ENCODE measurements at regions not wholly inside any gene's neighbourhood (a gene's known extent, or its start where the extent isn't known, plus 50 kb on each side); places are given as distances from the start of the nearest gene placed in this dataset.

DNA sequence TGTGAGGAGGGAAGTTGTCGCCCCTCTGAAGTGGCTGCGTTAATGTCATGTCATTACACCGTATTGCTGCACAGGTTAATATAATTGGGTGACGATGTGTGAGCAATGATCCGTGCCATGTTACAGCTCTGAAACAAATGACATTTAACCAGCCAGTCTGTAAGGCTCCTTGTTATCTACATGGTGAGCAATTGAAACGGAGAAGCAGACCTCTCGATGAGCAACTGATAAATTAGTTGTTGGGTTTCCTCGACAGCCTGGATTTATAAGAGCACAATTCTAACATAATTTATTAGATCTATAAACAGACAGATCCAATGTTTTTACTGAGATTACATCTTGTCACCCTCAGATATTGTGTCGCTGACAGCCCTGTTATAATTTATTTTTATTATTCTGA is 49.9 kb upstream of the MAFB start:
- no peak for DNase-seq

DNA sequence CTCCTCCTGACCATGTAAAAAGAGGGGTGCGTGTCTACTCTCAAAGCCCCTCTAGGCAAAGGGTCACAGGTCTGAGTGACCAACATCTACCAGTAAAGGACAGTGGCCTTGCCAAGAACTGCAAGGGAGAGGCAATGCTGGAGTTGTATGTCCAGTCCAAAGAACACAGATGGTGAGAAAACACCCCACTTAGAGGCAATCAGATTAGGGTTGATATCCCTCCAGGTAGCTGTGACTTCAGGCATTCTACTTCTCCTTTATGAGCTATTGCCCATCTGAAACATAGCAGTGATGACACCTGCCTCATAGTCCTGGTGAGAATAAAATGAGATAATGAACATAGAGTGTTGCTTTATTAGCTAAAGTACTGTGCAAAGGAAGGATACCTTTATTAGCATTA is 50.8 kb upstream of the MAFB start:
- no peak for DNase-seq

DNA sequence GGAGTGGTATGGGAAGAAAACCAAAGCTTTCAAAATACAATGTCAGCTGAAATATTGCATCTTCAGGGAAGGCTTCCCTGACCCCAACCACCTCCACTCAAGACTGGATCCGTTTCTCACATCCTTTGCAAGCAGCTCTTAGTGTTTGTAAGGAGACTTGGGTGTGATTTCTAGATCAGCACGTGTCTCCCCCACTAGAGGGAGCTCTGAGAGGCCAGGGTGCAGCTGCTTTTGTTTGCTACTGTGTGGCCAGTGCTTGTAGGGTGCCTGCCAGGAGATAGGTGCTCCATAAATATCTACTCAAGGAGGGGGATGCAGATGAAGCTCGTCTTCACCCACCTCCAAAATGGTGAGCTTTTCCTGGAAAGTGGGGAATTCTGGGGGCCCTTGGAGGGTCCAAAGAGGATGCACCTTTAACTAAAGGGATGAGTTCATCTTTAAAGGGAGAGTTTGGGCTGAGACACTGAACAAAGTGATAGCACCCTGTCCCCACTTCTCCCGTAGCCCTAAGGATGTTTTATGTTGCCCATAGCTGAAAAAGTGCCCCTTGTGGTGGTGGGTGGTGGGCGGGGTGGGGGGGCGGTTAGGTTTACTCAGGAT is 52.6 kb upstream of the MAFB start:
- no peak for DNase-seq

DNA sequence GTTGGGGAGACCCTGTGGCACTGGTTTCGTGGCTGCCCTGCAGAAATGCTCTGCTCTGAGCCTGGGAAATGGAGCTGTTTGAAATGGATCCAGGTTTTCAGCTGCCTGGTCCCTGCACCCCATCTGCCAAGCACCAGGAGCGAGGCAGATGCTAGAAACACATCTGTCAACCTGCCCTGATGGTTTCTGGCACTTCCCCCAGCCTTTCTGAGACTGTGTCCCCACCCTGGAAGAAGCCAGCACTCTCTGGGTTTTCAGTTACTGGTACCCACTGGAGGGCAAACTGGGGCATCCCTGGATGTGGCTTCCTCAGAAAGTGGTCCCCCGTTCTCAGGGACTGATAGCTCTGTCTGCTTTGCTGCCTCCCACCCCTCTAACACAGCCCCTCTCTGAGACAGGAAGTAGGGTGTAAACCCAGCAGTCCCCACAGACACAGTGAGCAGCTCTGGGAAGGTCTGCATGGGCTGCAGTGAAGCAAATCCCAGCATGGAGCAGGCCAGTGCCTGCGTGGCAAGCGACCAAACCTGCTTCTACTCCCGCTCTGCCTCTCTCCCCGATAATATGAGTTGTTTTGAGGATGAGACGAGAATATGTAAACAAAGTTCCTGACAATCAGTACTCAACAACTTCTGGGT is 54.2 kb upstream of the MAFB start:
- no peak for DNase-seq

DNA sequence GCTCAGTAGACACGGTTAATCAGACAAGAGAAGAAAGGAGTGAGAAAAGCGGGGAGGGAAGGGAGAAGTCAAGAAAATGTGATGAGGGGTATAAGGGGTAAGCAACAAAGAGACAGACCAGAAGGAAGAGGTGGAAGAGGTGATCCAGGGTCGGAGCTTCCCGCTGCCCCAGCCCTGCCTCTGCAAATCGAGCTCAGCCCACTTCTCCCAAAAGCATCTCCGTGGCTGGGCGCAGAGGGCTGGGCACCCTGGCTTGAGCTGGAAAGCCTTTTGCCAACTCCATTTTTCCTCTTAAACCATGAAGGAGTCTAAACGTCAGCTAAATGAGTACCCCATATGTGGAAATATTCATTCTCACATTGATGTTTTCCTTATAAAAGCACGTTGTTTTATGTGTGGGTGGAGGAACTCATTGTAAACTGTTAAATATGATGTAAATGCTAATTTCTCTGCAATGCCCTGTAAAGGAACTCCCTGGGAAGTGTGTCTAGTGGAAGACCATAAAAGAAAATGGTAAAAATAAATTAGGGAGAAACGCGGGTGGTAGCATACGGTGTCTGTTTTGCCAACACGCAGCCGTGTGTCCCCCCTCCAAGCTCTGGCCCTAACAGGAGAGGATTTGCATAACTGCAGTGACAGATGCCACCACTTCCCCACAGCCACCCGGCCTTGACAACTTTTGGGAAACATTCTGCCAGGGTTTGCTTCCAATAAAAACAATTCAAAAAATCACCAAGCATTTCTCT is 55.2 kb upstream of the MAFB start:
- no peak for DNase-seq

DNA sequence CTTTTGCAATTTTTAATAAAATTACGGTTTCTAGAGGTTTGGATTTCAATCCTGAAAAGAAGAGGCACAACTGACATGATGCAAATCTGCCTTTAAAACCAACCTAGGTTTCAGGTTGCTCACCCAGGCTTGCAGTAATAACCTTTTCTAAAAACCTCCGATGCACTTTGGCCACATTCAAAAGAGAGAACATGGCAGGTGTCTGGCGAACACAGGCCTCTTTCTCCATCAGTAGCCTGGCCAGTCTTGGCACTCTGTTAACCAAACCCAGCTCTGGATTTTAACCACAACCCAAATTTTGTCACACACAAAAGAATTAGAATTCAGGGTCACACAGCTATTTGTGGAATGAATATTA is 55.8 kb upstream of the MAFB start:
- no peak for DNase-seq

DNA sequence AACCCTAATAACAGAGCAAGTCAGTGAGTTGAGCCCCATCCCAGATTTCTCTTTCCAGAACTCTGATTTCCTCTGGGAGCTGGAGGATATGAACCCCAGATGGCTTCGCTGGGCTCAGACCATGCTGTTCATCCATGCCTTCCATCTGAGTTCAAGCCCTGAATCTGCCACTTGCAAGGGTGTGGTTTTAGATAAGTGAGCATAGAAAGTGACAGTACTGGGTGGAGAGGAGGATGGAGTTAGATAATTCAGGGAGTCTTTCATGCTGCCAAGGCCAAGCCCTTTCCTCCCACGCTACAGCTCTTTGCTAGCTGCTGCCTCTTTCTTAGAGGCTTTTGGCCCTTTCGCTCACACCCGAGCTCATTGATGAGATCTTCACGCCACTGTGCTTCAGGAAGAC is 57.2 kb upstream of the MAFB start:
- DNase-seq = no peak

DNA sequence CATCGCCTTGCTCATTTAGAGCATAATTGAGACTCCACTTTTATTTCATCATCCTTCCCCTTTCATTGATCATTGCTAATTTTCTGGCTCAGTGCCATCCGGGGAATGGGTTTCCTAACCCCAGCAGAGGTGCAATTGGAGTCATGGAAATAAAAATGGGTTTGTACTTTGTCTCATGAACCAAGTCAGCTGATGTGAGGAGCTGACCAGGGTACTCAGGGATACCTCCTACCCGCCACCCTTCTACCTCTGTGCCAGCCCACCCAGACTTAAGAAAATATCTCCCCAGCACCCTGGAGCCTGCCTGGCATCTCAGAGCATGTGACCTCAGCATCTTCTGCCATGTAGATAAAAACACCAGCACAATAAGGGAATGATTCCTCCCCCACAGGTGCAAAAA is 59.1 kb upstream of the MAFB start:
- DNase-seq = no peak

DNA sequence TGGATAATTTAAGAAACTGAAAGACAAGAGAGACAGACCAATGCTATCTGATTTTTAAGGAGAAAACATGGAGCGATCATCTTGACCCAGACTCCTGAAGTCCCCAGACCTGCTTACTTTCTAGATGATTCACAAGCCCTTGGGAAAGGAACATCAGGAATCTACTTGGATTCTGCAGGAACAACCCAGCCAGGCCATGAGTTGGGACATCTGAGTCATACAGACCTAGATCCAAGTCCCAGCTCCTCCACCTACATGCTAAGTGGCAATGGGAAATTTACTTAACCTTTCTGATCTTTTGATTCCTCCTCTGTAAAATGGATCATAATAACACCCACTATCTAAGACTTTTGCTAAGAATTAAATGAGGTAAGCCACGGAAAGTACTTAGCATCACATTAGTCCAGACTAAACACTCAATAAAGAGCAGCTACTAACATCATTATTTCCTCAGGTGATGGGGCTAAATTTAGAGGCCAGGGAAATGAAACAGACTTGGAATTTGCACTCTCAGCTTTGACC is 61.0 kb upstream of the MAFB start:
- DNase-seq = no peak

DNA sequence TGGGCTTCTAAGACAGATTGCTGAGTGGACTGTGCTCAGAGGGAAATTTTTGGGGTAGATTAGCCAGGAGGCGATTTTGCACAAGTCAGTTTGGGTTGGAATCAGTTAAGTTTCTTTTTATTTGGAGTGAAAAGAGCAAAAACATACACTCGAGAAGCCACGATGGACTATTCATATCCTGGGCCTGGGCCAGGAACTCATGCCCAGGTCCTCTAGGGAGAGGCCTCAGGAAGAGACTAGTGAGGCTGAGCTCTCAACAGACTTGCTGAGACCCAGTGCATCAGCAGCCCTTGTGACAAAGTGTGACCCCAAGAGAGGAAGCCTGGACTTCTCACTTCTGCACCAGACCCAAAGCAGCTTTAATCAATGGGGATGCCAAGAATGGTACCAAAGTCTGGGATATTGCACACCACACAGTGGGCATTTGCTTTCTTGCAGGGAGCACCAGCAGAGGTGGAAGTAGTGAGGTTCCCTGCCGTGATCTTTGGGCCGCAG is 61.6 kb upstream of the MAFB start:
- DNase-seq = no peak

DNA sequence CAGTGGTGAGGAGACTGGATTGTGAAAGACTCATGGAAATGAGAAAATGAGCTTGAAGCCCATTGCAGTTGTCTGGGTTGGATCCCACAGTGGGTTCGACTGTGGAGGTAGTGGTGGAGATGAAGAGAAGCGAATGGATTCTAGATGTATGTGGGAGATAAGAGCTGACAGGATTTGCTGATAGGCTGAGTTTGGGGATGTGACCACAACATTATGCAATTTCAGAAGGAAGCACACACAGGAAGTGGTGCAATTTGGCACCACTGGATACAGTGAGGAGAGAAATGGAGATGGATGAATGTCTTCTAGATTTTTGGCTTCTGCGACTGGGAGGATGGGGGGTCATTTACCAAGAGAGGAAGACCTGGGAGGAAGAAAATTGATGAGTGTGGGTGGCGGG is 64.4 kb upstream of the MAFB start:
- no peak for DNase-seq

DNA sequence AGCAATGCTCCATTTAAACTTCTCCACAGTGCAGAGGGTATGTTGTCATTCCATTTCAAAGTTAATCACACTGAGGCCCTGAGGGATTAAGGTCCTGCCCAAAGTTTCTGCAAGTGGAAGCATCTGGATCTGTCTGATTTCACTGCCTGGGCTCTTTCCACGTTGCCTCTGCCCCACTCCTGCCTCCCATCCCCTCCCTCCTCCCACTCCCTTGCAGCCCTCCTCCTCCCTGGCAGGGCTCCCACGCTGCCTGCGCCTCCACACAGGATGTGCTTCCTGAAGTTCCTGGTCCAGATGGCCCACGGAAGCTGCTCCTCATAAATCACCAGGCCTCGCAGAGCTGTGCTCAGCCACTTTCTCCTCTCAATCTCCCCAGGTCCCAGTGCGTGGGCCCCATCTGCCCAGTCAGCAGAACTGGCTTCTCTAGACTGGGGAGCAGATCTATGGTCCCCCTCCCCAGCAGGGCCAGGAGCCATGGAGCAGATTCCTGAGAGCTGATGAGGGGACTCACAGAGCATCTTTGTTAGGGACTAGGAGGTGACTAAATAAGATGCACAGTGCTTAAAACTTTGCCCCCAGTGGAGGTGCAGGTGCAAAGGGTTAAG is 65.4 kb upstream of the MAFB start:
- no peak for DNase-seq

DNA sequence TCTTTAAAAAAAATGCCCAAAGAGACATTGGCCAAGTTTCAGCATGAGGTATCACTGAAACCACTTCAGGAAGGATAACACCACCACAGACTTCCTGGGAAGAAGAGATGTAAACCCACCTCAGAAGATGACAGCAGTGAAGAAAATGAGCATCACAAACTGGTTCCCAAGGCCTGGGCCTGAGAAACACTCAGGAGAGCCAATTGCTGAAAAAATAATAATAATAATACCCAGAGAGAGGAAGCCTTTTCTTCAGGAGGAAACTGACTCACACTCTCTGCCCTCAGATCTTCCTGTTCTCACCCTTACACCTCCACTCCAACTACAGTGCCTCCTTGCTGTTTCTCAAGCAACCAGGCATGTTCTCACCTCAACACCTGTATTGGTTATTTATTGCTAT is 68.1 kb upstream of the MAFB start:
- DNase-seq = no peak

DNA sequence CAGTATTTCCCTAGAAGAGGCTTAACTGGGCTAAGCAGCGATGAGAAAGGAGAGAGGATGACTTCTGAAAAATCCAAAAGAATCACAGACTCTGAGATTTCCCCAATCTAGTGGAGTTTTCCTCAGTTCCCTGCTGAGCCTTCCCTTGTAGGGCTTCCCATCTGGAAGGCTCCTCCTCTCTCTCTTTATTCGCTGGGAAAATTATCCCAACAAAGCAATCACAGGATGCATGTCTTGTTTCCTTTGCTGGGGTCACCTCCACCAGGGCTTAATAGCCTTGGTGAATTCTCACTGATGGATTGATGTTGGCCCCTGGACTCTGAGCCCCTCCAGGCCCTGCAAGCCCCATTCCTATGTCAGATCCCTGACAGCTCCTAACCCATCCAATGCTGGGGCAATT is 69.8 kb upstream of the MAFB start:
- DNase-seq = no peak

DNA sequence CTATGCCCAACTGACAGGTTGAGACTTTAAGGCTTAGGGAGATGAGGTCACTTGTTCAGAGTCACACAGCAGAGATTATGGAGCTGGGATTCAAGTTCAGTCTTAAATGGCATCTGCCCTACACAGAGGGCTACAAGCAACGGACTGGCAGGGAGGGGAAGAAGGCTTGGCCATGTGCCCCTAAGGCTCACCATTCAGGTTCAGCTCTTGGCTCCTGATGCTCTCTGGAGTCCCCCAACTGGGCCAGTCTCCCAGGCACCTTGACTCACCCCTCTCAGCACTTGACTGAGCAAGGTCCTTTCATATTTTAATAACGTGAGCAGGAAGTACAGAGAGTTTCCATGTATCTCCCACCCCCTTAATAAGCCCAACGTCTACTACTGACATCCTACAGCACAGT is 71.4 kb upstream of the MAFB start:
- no peak for DNase-seq

DNA sequence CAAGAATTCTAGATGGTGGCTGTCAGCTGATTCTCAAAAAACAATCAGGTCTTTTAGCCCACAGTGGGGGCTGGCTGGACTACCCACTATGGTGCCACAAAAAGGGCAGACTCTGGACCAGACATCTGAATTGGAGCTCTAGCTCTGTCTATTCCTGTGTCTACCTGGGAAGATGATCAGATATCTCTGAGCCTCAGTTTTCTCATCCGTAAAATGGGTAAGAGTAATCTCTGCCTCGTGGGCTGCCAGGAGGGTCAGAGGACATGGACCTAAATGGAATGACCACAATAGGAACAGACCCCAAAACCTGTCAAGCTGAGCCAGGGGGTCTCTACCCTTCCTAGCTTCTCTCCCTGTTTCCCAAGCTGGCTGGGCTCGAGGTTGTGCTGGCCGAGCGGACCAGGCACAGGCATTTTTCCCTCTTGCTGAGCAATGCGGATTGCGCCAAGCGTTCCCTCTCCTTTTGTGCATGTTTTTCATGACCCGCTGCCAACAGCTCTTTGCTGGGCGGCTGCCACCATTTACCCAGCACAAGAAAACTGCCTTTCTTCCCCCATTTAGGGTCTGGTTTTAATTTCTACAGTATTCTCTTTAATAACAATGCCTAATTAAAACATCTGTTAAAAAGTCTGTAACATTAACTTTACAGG is 74.7 kb upstream of the MAFB start:
- DNase-seq = no peak

DNA sequence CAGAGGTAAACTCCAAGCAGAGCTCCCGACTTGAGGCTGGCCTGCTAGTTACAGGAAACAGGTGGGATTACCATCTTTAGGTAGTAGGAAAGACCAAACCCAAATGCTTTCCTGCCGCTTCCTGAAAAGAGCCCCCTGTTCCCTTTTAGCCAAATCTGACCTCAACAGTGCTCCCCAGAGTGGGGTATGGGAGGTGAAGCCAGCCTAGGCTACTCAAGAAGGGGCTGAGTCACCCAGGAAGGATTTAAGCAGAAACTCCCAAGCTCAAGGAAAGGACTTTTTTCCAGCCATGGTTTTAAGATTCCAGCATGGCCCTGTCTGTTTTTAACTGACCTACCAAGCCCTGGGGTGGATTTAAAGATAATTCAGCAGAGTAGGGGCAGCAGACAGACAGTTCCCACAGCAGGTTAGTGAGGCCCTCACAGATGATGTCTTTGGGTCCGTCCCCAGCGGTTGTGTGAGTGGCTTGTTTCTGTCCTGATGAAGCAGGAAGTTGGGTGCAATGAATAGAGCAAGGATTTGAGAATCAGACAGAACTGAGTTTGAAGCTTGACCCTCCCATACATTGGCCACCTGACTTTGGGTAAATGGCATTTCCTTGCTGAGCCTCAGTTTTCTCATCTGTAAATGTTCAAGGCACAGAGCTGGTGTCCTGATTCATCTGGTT is 76.9 kb upstream of the MAFB start:
- DNase-seq = no peak

DNA sequence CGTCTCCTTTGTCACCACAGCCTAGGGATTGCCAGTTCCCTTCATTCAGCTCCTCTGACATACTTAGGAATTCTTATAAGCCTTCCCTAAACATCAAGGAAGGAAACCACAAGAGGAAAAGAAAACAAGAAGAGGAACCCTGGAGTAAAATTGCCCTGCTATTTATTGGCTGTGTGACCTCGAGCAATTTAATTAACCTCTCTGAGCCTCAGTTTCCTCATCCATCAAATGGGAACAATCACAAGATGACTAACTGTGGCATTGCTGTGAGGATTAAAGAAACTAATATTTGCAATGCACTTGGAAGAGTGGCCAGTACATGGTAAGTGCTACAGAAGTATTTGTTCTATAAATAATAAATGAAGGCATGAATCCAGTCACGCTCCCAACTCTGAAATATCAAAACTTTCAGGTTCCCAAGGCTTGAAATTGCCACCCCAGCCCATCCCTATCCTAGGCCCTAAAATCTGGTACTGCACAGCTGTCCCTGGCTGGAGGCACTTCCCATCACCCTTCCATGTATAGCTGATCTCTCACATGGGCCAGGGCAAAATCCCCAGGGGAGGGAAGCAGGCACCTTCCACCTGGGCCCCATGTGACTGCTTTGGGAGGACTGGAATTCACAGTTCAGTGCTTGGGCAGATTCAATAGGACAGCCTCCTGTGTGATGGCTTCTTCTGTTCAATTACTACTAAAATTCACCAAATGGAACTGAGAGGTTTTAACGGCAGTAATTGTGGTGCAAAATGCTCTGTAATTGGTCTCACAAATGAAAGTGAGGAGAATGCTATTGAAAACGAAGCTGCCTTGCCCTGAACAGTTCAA is 78.0 kb upstream of the MAFB start:
- DNase-seq = no peak

DNA sequence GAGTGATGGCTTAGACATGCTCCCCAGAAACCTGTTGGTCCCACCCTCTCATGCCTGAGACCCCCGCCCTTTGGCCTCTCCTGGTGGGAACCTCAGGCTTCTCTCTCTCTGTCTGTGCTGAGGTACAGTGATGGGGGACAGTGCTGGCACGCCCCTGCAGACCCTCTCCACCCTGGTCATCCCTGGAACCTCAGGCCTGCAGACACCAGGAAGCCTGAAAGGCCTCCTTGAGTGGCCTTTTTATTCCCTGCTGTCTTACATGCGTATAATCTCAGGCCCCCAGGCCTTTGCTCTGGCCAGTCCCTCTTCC is 78.5 kb upstream of the MAFB start:
- no peak for DNase-seq

DNA sequence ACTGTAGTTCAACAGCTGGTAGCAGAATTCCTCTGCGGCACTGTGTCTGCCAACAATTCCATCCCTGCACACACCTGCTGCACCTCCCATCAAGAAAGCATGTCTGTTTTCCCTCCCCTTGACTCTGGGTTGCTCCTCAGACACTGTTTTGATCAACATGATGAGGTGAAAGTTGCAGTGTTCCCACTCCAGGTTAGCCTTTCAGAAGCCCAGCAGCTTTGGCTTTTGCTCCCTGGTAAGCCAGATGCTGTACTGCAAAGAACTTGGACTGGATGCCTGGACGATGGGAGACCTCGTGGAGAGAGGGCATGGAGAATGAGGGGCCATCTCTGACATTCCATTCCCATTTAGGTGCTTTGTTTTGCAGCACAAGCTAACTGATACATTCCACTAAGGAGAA is 79.1 kb upstream of the MAFB start:
- no peak for DNase-seq

DNA sequence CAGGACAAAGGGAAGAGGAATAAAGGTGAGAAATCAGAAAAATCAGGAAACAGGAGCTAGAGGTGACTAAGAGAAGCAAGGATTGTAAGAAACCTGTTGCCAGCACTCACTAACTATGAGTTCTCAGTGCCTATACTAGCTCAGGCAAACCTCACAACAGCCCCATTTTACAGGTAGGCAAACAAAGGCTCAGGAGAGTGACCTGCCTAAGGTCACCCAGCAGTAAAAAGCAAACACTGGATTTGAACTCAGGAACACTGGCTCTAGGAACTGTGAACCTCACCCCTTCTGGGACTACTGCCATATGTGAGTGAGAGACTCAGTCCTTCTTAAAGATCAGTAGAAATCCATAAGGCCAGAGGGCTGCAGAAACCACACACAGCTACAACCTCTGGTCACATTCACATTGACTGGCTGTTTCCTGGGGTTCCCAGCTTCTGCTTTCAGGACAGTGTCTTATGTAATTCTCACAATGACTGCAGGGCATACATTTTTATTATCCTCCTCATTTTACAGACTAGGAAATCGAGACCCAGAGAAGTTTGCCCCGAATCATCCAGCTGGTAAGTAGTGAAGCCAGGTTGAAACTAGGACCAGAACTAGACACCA is 80.7 kb upstream of the MAFB start:
- DNase-seq = no peak

All from NCI-H1048 (cell line).